ENCODE measurements at regions not wholly inside any gene's neighbourhood (a gene's known extent, or its start where the extent isn't known, plus 50 kb on each side); places are given as distances from the start of the nearest gene placed in this dataset.

- no peak for TF ChIP-seq MAX (IDR thresholded peaks at IDR 0.05)
- TF ChIP-seq SAP30 (IDR thresholded peaks at IDR 0.05; ENCODE audit: insufficient read depth, insufficient replicate concordance, low read length) = no peak
- no peak for TF ChIP-seq ZNF274 (IDR thresholded peaks at IDR 0.05; ENCODE audit: borderline replicate concordance, extremely low read depth, low read length)
- TF ChIP-seq CEBPB (IDR thresholded peaks at IDR 0.05; ENCODE audit: low read depth, low read length) = no peak
- no peak for TF ChIP-seq TAF7 (optimal IDR thresholded peaks at IDR 0.05; ENCODE audit: borderline replicate concordance, low read depth, low read length)
- no peak for TF ChIP-seq E2F6 (IDR thresholded peaks at IDR 0.05)
Measured at GRCh38 chr7:28314841-28315240, 97.5 kb upstream of the CREB5 start (continued).

All from H1 (cell line).